Tibial artery (tissue), 4 donors: ENCODE measurements at regions not wholly inside any gene's neighbourhood (a gene's known extent, or its start where the extent isn't known, plus 50 kb on each side); places are given as distances from the start of the nearest gene placed in this dataset.

Source experiments
- DNase-seq, 2 donors: peaks; one replicate each; pipeline ENCODE4 v3.0.0-alpha.2; 2019
- H3K27ac ChIP-seq, 2 donors: fragments of 200-600 bp; sonication (generic) in 1 of 2; 1 replicate in 1 of 2; 2 replicates in 1 of 2; pipeline ENCODE4 v1.5.1; 2018 to 2019; ENCODE audit warnings: mild to moderate bottlenecking in 1 of 2
- H3K27me3 ChIP-seq, 2 donors: fragments of 200-600 bp; sonication (generic) in 1 of 2; one replicate each; pipeline versions ENCODE4 v1.5.1 to v1.6.0; 2016 to 2019
- H3K36me3 ChIP-seq, 3 donors: fragments of 200-600 bp; sonication (generic) in 2 of 3; one replicate each; pipeline ENCODE4 v1.5.1; 2016 to 2019; ENCODE audit warnings: mild to moderate bottlenecking in 2 of 3
- H3K4me1 ChIP-seq, 4 donors: fragments of 200-600 bp; sonication (generic) in 2 of 4; 1 replicate in 3 of 4; 2 replicates in 1 of 4; pipeline ENCODE4 v1.5.1; 2016 to 2019
- H3K4me3 ChIP-seq, 2 donors: fragments of 200-600 bp; sonication (generic) in 1 of 2; 1 replicate in 1 of 2; 2 replicates in 1 of 2; pipeline ENCODE4 v1.5.1; 2018 to 2019; ENCODE audit warnings: mild to moderate bottlenecking in 2 of 2
- H3K9me3 ChIP-seq, 3 donors: fragments of 200-600 bp; sonication (generic) in 1 of 3; one replicate each; pipeline ENCODE4 v1.5.1; 2016 to 2019
- intact Hi-C: fragments of 100-400 bp; cut with DNase I; formaldehyde crosslinking; loops from one replicate; pipeline ENCODE4 v1.15.0; 2023; ENCODE audit warnings: low total_unique reads
- TF ChIP-seq, protein P1 (sequence below), 2 experiments: fragments of 200-600 bp in 1 of 2; fragments of 450-650 bp in 1 of 2; IDR thresholded peaks; one replicate each; pipeline ENCODE4 v1.5.1; 2017 to 2019; ENCODE audit warnings: antibody characterized with exemption in 2 of 2, mild to moderate bottlenecking in 1 of 2, moderate library complexity in 1 of 2

- H3K9me3 ChIP-seq = no peaks in the 10 kb centered on the region
- intact Hi-C loops = no loop called here
- H3K27ac ChIP-seq = no peak overlapping the region
- no peak for DNase-seq
- TF ChIP-seq, protein P1, sequence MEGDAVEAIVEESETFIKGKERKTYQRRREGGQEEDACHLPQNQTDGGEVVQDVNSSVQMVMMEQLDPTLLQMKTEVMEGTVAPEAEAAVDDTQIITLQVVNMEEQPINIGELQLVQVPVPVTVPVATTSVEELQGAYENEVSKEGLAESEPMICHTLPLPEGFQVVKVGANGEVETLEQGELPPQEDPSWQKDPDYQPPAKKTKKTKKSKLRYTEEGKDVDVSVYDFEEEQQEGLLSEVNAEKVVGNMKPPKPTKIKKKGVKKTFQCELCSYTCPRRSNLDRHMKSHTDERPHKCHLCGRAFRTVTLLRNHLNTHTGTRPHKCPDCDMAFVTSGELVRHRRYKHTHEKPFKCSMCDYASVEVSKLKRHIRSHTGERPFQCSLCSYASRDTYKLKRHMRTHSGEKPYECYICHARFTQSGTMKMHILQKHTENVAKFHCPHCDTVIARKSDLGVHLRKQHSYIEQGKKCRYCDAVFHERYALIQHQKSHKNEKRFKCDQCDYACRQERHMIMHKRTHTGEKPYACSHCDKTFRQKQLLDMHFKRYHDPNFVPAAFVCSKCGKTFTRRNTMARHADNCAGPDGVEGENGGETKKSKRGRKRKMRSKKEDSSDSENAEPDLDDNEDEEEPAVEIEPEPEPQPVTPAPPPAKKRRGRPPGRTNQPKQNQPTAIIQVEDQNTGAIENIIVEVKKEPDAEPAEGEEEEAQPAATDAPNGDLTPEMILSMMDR (IDR thresholded peaks at IDR 0.05) = no peak
- H3K27me3 ChIP-seq = peaks cover 0 to 3% of the 10 kb centered on the region in 2 donors
- no peak overlapping the region for H3K4me3 ChIP-seq
- H3K4me1 ChIP-seq = peaks cover 0 to 16% (median 0%) of the 10 kb centered on the region in 4 donors
- H3K36me3 ChIP-seq = peaks cover 0 to 6% (median 0%) of the 10 kb centered on the region in 3 donors
Measured at GRCh38 chr2:16615687-16616615, 49.7 kb downstream of the CYRIA start.

DNA sequence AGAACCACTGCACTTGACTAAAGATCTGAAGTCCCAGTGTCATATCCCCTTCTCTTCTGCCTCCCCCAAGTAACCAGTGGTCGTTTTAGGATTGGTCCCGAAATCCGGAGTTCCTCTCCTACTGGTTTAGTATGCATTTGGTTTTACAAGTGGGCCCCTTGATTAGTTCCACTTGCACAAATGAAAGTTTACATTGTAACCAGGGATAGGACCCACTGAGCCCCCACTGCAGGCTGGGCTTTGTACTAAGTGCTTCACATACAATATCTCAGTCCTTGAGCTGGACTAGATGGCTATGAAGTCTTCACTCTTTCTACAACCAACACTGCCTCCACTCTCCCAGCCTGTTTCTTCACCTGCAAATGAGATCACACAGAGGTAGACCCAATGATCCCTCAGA, 50.4 kb downstream of the CYRIA start:
- Histone ChIP-seq H3K4me1 (peaks cover 0 to 14% (median 0%) of the 10 kb centered on the region in 4 donors), H3K36me3 (no peaks in the 10 kb centered on the region), H3K9me3 (no peaks in the 10 kb centered on the region), H3K4me3 (no peak overlapping the region), H3K27me3 (peaks cover 0 to 3% of the 10 kb centered on the region in 2 donors), H3K27ac (no peak overlapping the region)
- DNase-seq = no peak
- TF ChIP-seq, protein P1 (IDR thresholded peaks at IDR 0.05) = no peak
- intact Hi-C loops = no loop called here

DNA sequence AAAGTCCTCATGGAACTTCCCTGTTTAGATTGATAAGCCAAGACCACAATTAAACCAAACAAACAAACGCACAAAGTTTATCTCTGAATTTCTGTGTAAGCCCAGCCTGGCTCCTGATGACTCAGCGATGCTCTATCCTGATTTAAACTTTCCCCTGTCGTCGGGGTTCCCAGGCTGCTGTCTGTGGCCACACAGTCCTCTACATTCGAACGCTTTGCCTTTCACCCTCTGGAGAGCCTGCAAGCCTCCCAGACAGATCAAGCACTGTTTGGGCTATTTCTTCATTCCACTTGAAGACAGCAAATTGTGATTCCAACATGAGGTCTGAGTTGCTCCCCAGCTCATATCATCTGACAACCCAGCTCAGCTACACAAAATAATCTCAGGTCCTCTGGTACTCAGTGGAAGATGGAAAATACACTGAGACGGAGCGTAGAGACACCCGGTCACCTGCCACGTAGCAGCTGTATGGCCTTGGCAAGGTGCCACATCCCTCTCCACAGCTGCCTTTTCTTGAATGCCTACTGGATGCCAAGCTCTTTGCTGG, 51.2 kb downstream of the CYRIA start:
- peaks cover 0 to 3% of the 10 kb centered on the region in 2 donors for H3K27me3 ChIP-seq
- TF ChIP-seq, protein P1 (IDR thresholded peaks at IDR 0.05) = no peak
- no peak overlapping the region for H3K27ac ChIP-seq
- H3K9me3 ChIP-seq = no peaks in the 10 kb centered on the region
- no peak overlapping the region for H3K4me3 ChIP-seq
- H3K36me3 ChIP-seq = no peaks in the 10 kb centered on the region
- no peak for DNase-seq
- intact Hi-C loops = loop anchor here (5.0 kb wide), 1 partner anchor 143 kb away; no protein-coding TSS in a partner anchor
- H3K4me1 ChIP-seq = peaks cover 0 to 14% (median 0%) of the 10 kb centered on the region in 4 donors

DNA sequence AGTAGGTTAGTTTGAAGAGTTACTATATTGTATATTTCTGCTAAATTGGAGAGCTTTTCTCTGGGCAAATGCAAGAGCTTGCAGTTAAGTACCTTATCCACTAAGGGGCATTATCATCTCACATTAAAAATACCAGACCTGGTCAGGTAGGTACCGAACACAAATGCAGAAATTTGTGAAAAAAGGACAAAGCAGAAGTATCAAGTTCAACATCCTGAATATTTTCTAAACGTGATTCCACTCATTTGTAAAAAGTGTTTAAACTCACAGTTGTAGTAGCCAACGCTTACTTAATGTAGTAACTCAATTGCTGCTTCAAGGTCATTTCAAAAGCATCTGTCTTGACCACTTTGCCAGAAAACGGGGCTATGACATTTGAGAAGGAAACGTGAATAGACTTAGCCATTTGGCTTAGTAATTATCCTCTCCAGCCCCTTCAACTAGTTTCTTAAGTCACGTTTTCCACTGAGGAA, 52.1 kb downstream of the CYRIA start:
- DNase-seq = no peak
- TF ChIP-seq, protein P1 (IDR thresholded peaks at IDR 0.05) = peak; percentile 34 to 47
- intact Hi-C loops = loop anchor here (5.0 kb wide), 1 partner anchor 144 kb away; no protein-coding TSS in a partner anchor
- H3K36me3 ChIP-seq = no peaks in the 10 kb centered on the region
- peaks cover 0 to 3% of the 10 kb centered on the region in 2 donors for H3K27me3 ChIP-seq
- H3K4me1 ChIP-seq = peaks cover 0 to 17% (median 3%) of the 10 kb centered on the region in 4 donors
- H3K27ac ChIP-seq = no peak overlapping the region
- H3K4me3 ChIP-seq = no peak overlapping the region
- no peaks in the 10 kb centered on the region for H3K9me3 ChIP-seq

DNA sequence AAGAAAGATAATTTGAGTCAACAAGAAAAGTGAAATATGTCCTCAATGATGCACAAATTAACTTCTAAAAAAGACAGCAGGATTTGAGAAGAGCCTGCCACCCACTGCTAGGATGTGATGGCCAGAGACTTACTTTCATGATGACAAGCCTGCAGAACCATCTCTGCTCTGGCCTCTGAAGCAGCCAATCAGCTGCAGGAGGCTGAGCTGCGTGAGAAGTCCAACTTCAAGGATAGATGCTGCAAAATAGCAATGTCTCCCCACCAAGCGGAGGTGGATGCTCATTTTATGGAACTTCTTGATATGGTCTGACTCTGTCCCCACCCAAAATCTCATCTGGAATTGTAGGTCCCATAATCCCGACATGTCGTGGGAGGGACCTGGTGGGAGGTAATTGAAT, 53.1 kb downstream of the CYRIA start:
- intact Hi-C loops = loop anchor here (5.0 kb wide), 1 partner anchor 145 kb away; no protein-coding TSS in a partner anchor
- DNase-seq = no peak
- Histone ChIP-seq H3K27me3 (peaks cover 0 to 3% of the 10 kb centered on the region in 2 donors), H3K4me3 (no peak overlapping the region), H3K27ac (no peak overlapping the region), H3K4me1 (peaks cover 0 to 11% (median 3%) of the 10 kb centered on the region in 4 donors), H3K9me3 (no peaks in the 10 kb centered on the region), H3K36me3 (no peaks in the 10 kb centered on the region)
- TF ChIP-seq, protein P1 (IDR thresholded peaks at IDR 0.05) = no peak
